Type B pancreatic cell (in vitro differentiated cells): ENCODE measurements at regions not wholly inside any gene's neighbourhood (a gene's known extent, or its start where the extent isn't known, plus 50 kb on each side); places are given as distances from the start of the nearest gene placed in this dataset.
A peak's percentile ranks its signal among the peaks of the same experiment; 100 is the strongest.

Experiments
- DNase-seq: peaks from one replicate; pipeline ENCODE4 v3.0.0; 2021; ENCODE audit warnings: mixed read lengths; ENCODE audit not compliant: unreplicated experiment; ENCODE audit errors: extremely low spot score
- H3K27ac Mint-ChIP-seq: 2 replicates; pipeline ENCODE4 v1.8.0; 2021; ENCODE audit warnings: mild to moderate bottlenecking, mixed read lengths
- H3K27me3 Mint-ChIP-seq: 2 replicates; pipeline ENCODE4 v1.8.0; 2021; ENCODE audit warnings: mixed read lengths
- H3K36me3 Mint-ChIP-seq: 2 replicates; pipeline ENCODE4 v1.8.0; 2021; ENCODE audit warnings: mixed read lengths
- H3K4me1 Mint-ChIP-seq: one replicate; pipeline ENCODE4 v1.8.0; 2021; ENCODE audit warnings: mixed read lengths; ENCODE audit not compliant: unreplicated experiment
- H3K4me3 Mint-ChIP-seq: 2 replicates; pipeline ENCODE4 v1.8.0; 2021; ENCODE audit warnings: mild to moderate bottlenecking, mixed read lengths
- H3K9me3 Mint-ChIP-seq: 2 replicates; pipeline ENCODE4 v1.8.0; 2021; ENCODE audit warnings: mixed read lengths
- CTCF ChIP-seq: fragments of 200-600 bp; sonication (generic); conservative IDR thresholded peaks from 2 replicates; pipeline ENCODE4 v1.5.0; 2021; ENCODE audit warnings: antibody characterized with exemption, mild to moderate bottlenecking

- H3K27ac Mint-ChIP-seq = peak overlapping the region; percentile 3
- H3K4me1 Mint-ChIP-seq = peaks cover 53% of the 10 kb centered on the region
- H3K27me3 Mint-ChIP-seq = peaks cover 17% of the 10 kb centered on the region
- TF ChIP-seq CTCF = no peak
- no peaks in the 10 kb centered on the region for H3K9me3 Mint-ChIP-seq
- DNase-seq = no peak
- H3K4me3 Mint-ChIP-seq = peak overlapping the region; percentile 37
- H3K36me3 Mint-ChIP-seq = no peaks in the 10 kb centered on the region
Measured at GRCh38 chr10:44009891-44010632, 361.4 kb upstream of the ZNF32 start.

DNA sequence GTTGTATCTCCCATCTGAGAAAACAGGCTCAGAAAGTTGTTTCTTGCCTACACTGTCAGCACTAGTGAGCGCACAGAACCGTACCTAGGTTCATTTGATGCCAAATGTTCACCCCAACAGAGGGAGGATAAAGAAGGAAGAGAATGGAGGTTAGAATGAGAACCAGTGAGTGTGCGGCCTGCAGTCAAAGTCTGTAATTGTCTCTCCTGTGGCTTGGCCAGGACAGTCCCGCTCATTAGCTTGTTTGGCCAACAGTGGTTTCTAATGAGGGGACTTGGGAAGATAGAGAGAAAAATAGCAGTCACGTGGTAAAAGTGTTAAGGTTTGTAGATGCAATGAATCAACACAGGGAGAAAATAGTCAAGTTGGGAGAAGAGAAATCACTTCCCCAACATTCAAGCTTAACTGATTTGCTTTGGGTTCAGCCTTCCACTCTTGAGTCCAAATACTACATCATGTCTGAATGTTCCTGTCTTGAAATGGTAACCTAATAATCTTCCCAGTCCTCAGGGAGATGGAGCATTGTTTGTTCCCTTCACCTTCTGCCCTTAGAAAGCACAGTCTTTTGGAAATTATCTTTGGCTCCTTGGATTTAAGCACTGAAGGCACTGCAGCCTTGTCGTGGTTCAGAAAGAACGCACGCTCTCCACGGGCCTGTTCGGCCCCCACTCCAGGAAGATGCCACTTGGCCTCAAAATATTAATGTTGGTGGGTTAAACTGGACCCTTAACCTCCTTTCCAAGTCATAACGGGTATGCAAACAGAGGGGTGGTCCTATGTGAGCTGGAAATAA, 360.4 kb upstream of the ZNF32 start:
- H3K27ac Mint-ChIP-seq = no peak overlapping the region
- no peak for DNase-seq
- TF ChIP-seq CTCF = no peak
- H3K4me1 Mint-ChIP-seq = peaks cover 53% of the 10 kb centered on the region
- no peaks in the 10 kb centered on the region for H3K36me3 Mint-ChIP-seq
- H3K9me3 Mint-ChIP-seq = no peaks in the 10 kb centered on the region
- peak overlapping the region; percentile 37 for H3K4me3 Mint-ChIP-seq
- peaks cover 11% of the 10 kb centered on the region for H3K27me3 Mint-ChIP-seq

DNA sequence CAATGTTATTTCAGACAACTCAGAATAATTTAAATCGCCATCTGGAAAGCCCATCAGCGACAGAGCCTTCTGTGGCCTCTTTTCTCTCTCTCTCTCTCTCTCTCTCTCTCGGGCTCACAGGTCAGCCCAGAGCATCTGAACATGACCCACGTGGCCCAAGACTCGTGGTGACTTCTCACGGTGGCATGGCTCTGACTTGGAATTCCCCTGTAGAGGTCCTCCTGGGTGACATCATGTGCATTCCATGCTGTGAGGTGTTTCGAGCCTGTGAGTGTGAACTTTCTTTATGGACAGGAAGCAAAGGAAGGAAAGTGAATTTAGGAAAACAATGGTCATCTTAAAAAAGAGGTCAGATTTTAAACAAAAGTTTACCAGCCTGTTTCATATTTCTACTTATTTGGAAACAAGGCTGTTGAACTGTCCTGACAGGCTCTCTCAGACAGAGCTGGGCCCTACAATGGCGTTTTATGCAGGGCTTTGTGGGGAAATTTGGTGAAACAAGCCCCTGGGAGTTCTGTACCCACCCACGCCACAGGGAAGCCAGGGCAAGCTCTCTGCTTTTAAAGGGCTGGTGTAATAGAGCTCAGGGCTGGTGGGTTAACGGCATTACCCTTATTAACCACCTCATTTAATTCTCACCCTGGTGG, 359.7 kb upstream of the ZNF32 start:
- no peak overlapping the region for H3K4me3 Mint-ChIP-seq
- no peak for DNase-seq
- no peak for TF ChIP-seq CTCF
- H3K9me3 Mint-ChIP-seq = no peaks in the 10 kb centered on the region
- peaks cover 11% of the 10 kb centered on the region for H3K27me3 Mint-ChIP-seq
- H3K36me3 Mint-ChIP-seq = no peaks in the 10 kb centered on the region
- H3K4me1 Mint-ChIP-seq = peaks cover 53% of the 10 kb centered on the region
- no peak overlapping the region for H3K27ac Mint-ChIP-seq

DNA sequence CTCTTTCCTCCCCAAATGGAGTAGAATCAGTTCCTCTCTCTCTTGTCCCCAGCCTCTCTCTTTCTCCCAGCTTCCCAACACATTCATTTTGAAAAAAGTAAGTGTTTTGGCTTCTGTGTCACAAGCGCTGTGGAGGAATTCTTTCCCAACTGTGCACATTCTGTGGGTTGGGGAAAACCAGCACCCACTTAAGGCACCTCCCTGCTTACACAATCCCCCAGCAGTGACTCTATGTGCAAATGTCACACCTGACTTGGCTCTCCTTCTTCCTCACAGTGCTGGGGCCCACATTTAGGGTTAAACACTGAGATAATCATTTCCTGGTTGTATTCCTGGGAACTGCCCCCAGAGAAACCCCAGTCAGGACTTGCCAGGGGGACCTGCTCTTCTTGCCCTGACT, 358.1 kb upstream of the ZNF32 start:
- TF ChIP-seq CTCF = no peak
- DNase-seq = no peak
- H3K27me3 Mint-ChIP-seq = peaks cover 11% of the 10 kb centered on the region
- H3K4me1 Mint-ChIP-seq = peaks cover 41% of the 10 kb centered on the region
- no peaks in the 10 kb centered on the region for H3K36me3 Mint-ChIP-seq
- no peaks in the 10 kb centered on the region for H3K9me3 Mint-ChIP-seq
- no peak overlapping the region for H3K27ac Mint-ChIP-seq
- no peak overlapping the region for H3K4me3 Mint-ChIP-seq

- Mint-ChIP-seq H3K36me3 (no peaks in the 10 kb centered on the region), H3K4me3 (no peak overlapping the region), H3K27me3 (peaks cover 11% of the 10 kb centered on the region), H3K4me1 (peaks cover 30% of the 10 kb centered on the region), H3K27ac (no peak overlapping the region), H3K9me3 (no peaks in the 10 kb centered on the region)
- no peak for TF ChIP-seq CTCF
- DNase-seq = no peak
Measured at GRCh38 chr10:44005788-44006099, 357.1 kb upstream of the ZNF32 start.
